Hepatocyte (in vitro differentiated cells): ENCODE measurements at regions not wholly inside any gene's neighbourhood (a gene's known extent, or its start where the extent isn't known, plus 50 kb on each side); places are given as distances from the start of the nearest gene placed in this dataset.

ENCODE experiments used
- EZH2 ChIP-seq: fragments of 200-600 bp; sonication (generic); IDR thresholded peaks from 2 replicates; pipeline ENCODE4 v1.6.1; 2016; ENCODE audit warnings: antibody characterized with exemption, mild to moderate bottlenecking, borderline replicate concordance
- EZH2phosphoT487 ChIP-seq: fragments of 200-600 bp; sonication (generic); IDR thresholded peaks from one replicate; pipeline ENCODE4 v1.6.1; 2018; ENCODE audit warnings: antibody characterized with exemption, mild to moderate bottlenecking, low read depth, moderate library complexity; ENCODE audit not compliant: unreplicated experiment, severe bottlenecking
- TF ChIP-seq, protein P1 (sequence below): fragments of 200-600 bp; sonication (generic); IDR thresholded peaks from 2 replicates; pipeline ENCODE4 v1.5.1; 2016; ENCODE audit warnings: antibody characterized with exemption, mild to moderate bottlenecking; ENCODE audit not compliant: poor library complexity

DNA sequence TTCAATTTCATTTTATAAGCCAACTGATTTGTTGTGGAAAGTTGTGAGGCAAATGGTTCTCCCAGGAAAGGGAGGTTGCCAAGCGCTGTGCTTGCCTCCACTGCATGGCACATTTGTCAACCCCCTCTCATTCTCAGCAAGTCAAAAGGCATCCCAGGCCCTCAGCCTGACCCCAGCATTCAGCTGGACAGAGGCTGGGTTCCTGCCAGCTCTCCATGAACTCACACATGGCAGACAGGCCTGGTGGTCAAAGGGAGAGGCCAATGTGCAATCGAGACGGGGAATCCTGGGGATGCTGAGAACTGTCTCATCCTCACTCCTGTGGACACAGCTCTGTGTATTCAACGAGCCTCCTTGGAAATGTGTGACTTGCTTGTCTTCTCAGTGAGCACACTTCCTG, 106.0 kb upstream of the CDH4 start:
- TF ChIP-seq, protein P1, sequence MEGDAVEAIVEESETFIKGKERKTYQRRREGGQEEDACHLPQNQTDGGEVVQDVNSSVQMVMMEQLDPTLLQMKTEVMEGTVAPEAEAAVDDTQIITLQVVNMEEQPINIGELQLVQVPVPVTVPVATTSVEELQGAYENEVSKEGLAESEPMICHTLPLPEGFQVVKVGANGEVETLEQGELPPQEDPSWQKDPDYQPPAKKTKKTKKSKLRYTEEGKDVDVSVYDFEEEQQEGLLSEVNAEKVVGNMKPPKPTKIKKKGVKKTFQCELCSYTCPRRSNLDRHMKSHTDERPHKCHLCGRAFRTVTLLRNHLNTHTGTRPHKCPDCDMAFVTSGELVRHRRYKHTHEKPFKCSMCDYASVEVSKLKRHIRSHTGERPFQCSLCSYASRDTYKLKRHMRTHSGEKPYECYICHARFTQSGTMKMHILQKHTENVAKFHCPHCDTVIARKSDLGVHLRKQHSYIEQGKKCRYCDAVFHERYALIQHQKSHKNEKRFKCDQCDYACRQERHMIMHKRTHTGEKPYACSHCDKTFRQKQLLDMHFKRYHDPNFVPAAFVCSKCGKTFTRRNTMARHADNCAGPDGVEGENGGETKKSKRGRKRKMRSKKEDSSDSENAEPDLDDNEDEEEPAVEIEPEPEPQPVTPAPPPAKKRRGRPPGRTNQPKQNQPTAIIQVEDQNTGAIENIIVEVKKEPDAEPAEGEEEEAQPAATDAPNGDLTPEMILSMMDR = no peak
- TF ChIP-seq EZH2phosphoT487 (no peak), EZH2 (no peak)
